IMR-90 (cell line): ENCODE measurements at regions not wholly inside any gene's neighbourhood (a gene's known extent, or its start where the extent isn't known, plus 50 kb on each side); places are given as distances from the start of the nearest gene placed in this dataset.

Experiments
- ATAC-seq: fragments of 200-7000 bp; cut with Tn5 transposase; 2 replicates; pipeline ENCODE4 v1.9.1; 2020; ENCODE audit warnings: low read depth, mild to moderate bottlenecking, moderate library complexity
- BruUV-seq: library from RNA; stranded (reverse); fragments of 400-500 nt; replicated peaks from 2 replicates; lab custom pipeline; 2021; lab: Mats Ljungman, UMichigan
- CTCF ChIA-PET: fragments of 300-600 bp; formaldehyde crosslinking; extraction: SDS; loops from one replicate; lab custom pipeline; 2021; ENCODE audit warnings: antibody characterized with exemption; lab: Yijun Ruan, JAX
- POLR2A ChIA-PET: fragments of 300-600 bp; sonication (Branson Sonifier 250); formaldehyde crosslinking; loops from one replicate; lab custom pipeline; 2022; ENCODE audit warnings: antibody characterized with exemption; ENCODE audit not compliant: unreplicated experiment; lab: Charles Lee
- DNase-seq: peaks from one replicate; pipeline ENCODE4 v3.0.0; 2013
- H2AFZ ChIP-seq: replicated peaks from 2 replicates; pipeline ENCODE3; 2013; ENCODE audit warnings: low read length, mild to moderate bottlenecking; ENCODE audit not compliant: poor library complexity
- H2AK5ac ChIP-seq: 2 replicates; pipeline ENCODE4 v1.6.1; 2013; ENCODE audit warnings: low read depth, low read length, inconsistent platforms
- H2AK9ac ChIP-seq: replicated peaks from 2 replicates; pipeline ENCODE3; 2013; ENCODE audit warnings: mild to moderate bottlenecking, low read depth, low read length, moderate library complexity; ENCODE audit not compliant: poor library complexity
- H2BK120ac ChIP-seq: 2 replicates; pipeline ENCODE4 v1.6.1; 2013; ENCODE audit warnings: low read depth, low read length, inconsistent platforms
- H2BK15ac ChIP-seq: 3 replicates; pipeline ENCODE4 v1.6.1; 2013; ENCODE audit warnings: low read depth, low read length, inconsistent platforms
- H2BK20ac ChIP-seq: 2 replicates; pipeline ENCODE4 v1.6.1; 2013; ENCODE audit warnings: low read depth, mild to moderate bottlenecking, inconsistent platforms, low read length, moderate library complexity
- H2BK5ac ChIP-seq: 2 replicates; pipeline ENCODE4 v1.6.1; 2013; ENCODE audit warnings: mild to moderate bottlenecking, low read depth, low read length, inconsistent platforms; ENCODE audit not compliant: poor library complexity, severe bottlenecking
- H3K14ac ChIP-seq: replicated peaks from 2 replicates; pipeline ENCODE4 v1.6.1; 2013; ENCODE audit warnings: low read depth, low read length, inconsistent platforms
- H3K18ac ChIP-seq: 2 replicates; pipeline ENCODE4 v1.6.1; 2013; ENCODE audit warnings: low read depth, low read length, control low read depth
- H3K23ac ChIP-seq: 2 replicates; pipeline ENCODE4 v1.6.1; 2013; ENCODE audit warnings: low read depth, low read length, inconsistent platforms
- H3K27ac ChIP-seq: 2 replicates; pipeline ENCODE4 v1.5.1; 2013; ENCODE audit warnings: mild to moderate bottlenecking, control low read depth, low read length; ENCODE audit not compliant: insufficient read depth
- H3K27me3 ChIP-seq: 2 replicates; pipeline ENCODE4 v1.6.1; 2013; ENCODE audit warnings: low read length; ENCODE audit not compliant: control insufficient read depth, insufficient read depth
- H3K36me3 ChIP-seq: 2 replicates; pipeline ENCODE4 v1.6.1; 2013; ENCODE audit warnings: low read length, mixed read lengths; ENCODE audit not compliant: control insufficient read depth, insufficient read depth
- H3K4ac ChIP-seq: 2 replicates; pipeline ENCODE4 v1.6.1; 2013; ENCODE audit warnings: low read depth, low read length, inconsistent platforms
- H3K4me1 ChIP-seq: 2 replicates; pipeline ENCODE4 v1.6.1; 2013; ENCODE audit warnings: low read length, mixed read lengths; ENCODE audit not compliant: control insufficient read depth, insufficient read depth
- H3K4me2 ChIP-seq: 2 replicates; pipeline ENCODE4 v1.6.1; 2013; ENCODE audit warnings: low read depth, mild to moderate bottlenecking, control low read depth, low read length, moderate library complexity
- H3K4me3 ChIP-seq: 2 replicates; pipeline ENCODE4 v1.5.1; 2013; ENCODE audit warnings: low read depth, mild to moderate bottlenecking, control low read depth, low read length, moderate library complexity; ENCODE audit not compliant: insufficient read depth
- H3K56ac ChIP-seq: 2 replicates; pipeline ENCODE4 v1.6.1; 2013; ENCODE audit warnings: low read length, inconsistent platforms; ENCODE audit not compliant: insufficient read depth; ENCODE audit errors: extremely low read depth
- H3K79me1 ChIP-seq, 2 experiments: 2 replicates each; pipeline ENCODE4 v1.6.1; 2013; ENCODE audit warnings: low read length in 2 of 2, inconsistent platforms in 1 of 2, low read depth in 1 of 2
- H3K9ac ChIP-seq: 2 replicates; pipeline ENCODE4 v1.6.1; 2013; ENCODE audit warnings: low read depth, low read length, control low read depth
- H3K9me1 ChIP-seq: 2 replicates; pipeline ENCODE4 v1.6.1; 2013; ENCODE audit warnings: low read length, inconsistent platforms; ENCODE audit not compliant: insufficient read depth
- H3K9me3 ChIP-seq: 2 replicates; pipeline ENCODE4 v1.6.1; 2013; ENCODE audit warnings: low read length; ENCODE audit not compliant: control insufficient read depth, insufficient read depth
- H4K20me1 ChIP-seq: 2 replicates; pipeline ENCODE4 v1.6.1; 2013; ENCODE audit warnings: low read length, inconsistent platforms; ENCODE audit not compliant: insufficient read depth
- H4K5ac ChIP-seq: 2 replicates; pipeline ENCODE4 v1.6.1; 2013; ENCODE audit warnings: mild to moderate bottlenecking, low read depth, low read length, control low read depth
- H4K8ac ChIP-seq, 2 experiments: 2 replicates each; pipeline ENCODE4 v1.6.1; 2013; ENCODE audit warnings: low read depth in 2 of 2, low read length in 2 of 2, control low read depth in 1 of 2, inconsistent platforms in 1 of 2
- H4K91ac ChIP-seq: 2 replicates; pipeline ENCODE4 v1.6.1; 2013; ENCODE audit warnings: low read depth, low read length, inconsistent platforms; ENCODE audit not compliant: insufficient read depth
- BHLHE40 ChIP-seq: fragments of 150-350 bp; IDR thresholded peaks from 2 replicates; pipeline ENCODE4 v1.6.1; 2016; ENCODE audit warnings: mild to moderate bottlenecking, low read depth, low read length
- CEBPB ChIP-seq: IDR thresholded peaks from 2 replicates; pipeline ENCODE4 v1.6.1; 2012; ENCODE audit warnings: low read depth, low read length, improper control_type of control experiment
- CHD1 ChIP-seq: IDR thresholded peaks from 2 replicates; pipeline ENCODE4 v1.6.1; 2012; ENCODE audit warnings: low read depth, low read length, improper control_type of control experiment
- FOS ChIP-seq: fragments of 150-350 bp; IDR thresholded peaks from 2 replicates; pipeline ENCODE4 v1.6.1; 2016; ENCODE audit warnings: low read depth, low read length
- MAFK ChIP-seq: IDR thresholded peaks from 2 replicates; pipeline ENCODE4 v1.6.1; 2012; ENCODE audit warnings: low read depth, low read length, improper control_type of control experiment
- MAZ ChIP-seq: IDR thresholded peaks from 2 replicates; pipeline ENCODE4 v1.6.1; 2012; ENCODE audit warnings: low read depth, mild to moderate bottlenecking, low read length, improper control_type of control experiment, moderate library complexity, borderline replicate concordance
- MXI1 ChIP-seq: IDR thresholded peaks from 2 replicates; pipeline ENCODE4 v1.6.1; 2012; ENCODE audit warnings: low read depth, mild to moderate bottlenecking, low read length, moderate library complexity, borderline replicate concordance
- NFE2L2 ChIP-seq: fragments of 150-350 bp; IDR thresholded peaks from 2 replicates; pipeline ENCODE4 v1.6.1; 2016; ENCODE audit warnings: low read depth, mild to moderate bottlenecking, low read length
- POLR2A ChIP-seq: IDR thresholded peaks from 2 replicates; pipeline ENCODE4 v1.6.1; 2012; ENCODE audit warnings: mild to moderate bottlenecking, low read depth, low read length
- RAD21 ChIP-seq: IDR thresholded peaks from 2 replicates; pipeline ENCODE4 v1.6.1; 2012; ENCODE audit warnings: low read length, improper control_type of control experiment
- RCOR1 ChIP-seq: IDR thresholded peaks from 2 replicates; pipeline ENCODE4 v1.6.1; 2012; ENCODE audit warnings: mild to moderate bottlenecking, low read length, improper control_type of control experiment; ENCODE audit not compliant: insufficient replicate concordance
- RFX5 ChIP-seq: IDR thresholded peaks from 2 replicates; pipeline ENCODE4 v1.8.0; 2012; ENCODE audit warnings: low read depth, mild to moderate bottlenecking, low read length, moderate library complexity
- SMC3 ChIP-seq: fragments of 150-350 bp; IDR thresholded peaks from 2 replicates; pipeline ENCODE4 v1.6.1; 2016; ENCODE audit warnings: low read depth, mild to moderate bottlenecking, antibody characterized with exemption, low read length, moderate library complexity
- WGBS, 2 experiments: methylation state at CpG; one replicate each; pipeline versions ENCODE4 v1.1.5 to v1.1.7; 2013; ENCODE audit warnings: missing lambda C conversion rate in 2 of 2; ENCODE audit not compliant: insufficient read length in 1 of 2; ENCODE audit errors: extremely low coverage in 2 of 2; 5-methylcytosine and 5-hydroxymethylcytosine counted together
- dilution Hi-C: fragments of 300-500 bp; cut with HindIII; formaldehyde crosslinking; loops from one replicate; pipeline ENCODE4 v1.14.3; 2018; ENCODE audit warnings: low sequenced_read_pairs; ENCODE audit not compliant: unreplicated experiment
- in situ Hi-C: fragments of 300-500 bp; cut with MboI; formaldehyde crosslinking; loops from 3 replicates; pipeline ENCODE4 v1.14.3; 2019; ENCODE audit warnings: low sequenced_read_pairs, inconsistent platforms, mixed read lengths
- intact Hi-C: fragments of 100-400 bp; cut with micrococcal nuclease; formaldehyde crosslinking; loops from 2 replicates; pipeline ENCODE4 v1.10.0; 2022
- TF ChIP-seq, protein P1 (sequence below): fragments of 150-350 bp; IDR thresholded peaks from 2 replicates; pipeline ENCODE4 v1.6.1; 2017; ENCODE audit warnings: mild to moderate bottlenecking, antibody characterized with exemption, low read length, low read depth
- TF ChIP-seq, protein P2 (sequence below): conservative IDR thresholded peaks from 2 replicates; pipeline ENCODE4 v1.5.1; 2012; ENCODE audit warnings: mild to moderate bottlenecking, low read depth, low read length, improper control_type of control experiment
- TF ChIP-seq, protein P3 (sequence below): fragments of 150-350 bp; IDR thresholded peaks from 2 replicates; pipeline ENCODE4 v1.6.1; 2016; ENCODE audit warnings: low read depth, mild to moderate bottlenecking, low read length, moderate library complexity, borderline replicate concordance

DNA sequence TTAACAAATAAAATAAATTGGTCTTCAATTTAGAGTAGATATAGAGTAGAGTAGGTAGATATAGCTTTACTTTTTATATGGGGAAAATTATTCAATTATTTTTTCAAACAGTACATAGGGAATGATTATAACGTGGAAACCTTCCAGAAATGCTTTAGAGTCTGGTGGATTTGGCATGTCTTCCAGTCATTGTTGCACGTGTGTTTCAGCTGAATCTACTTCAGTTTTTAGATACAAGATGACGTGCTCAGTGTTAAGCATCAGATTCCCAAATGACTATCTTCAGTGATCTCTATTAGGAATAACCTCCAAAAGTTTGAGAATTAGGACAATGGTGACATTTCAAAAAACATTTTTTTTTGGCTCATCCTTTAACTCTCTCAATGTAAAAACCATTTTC, 616.9 kb downstream of the ANKRD50 start:
- H3K4me3 ChIP-seq = no peak overlapping the region
- H3K14ac ChIP-seq = no peak overlapping the region
- H3K9me1 ChIP-seq = no peaks in the 10 kb centered on the region
- H3K79me1 ChIP-seq = no peaks in the 10 kb centered on the region
- no peak for ATAC-seq
- no peak overlapping the region for H3K56ac ChIP-seq
- no peaks in the 10 kb centered on the region for H3K9me3 ChIP-seq
- no peak overlapping the region for H2AK9ac ChIP-seq
- WGBS, 2 experiments = 71% methylated on average over 2 of the region's 3 CpGs; no CpG with 5 or more reads in 1 of the 2 experiments
- no peak overlapping the region for H2BK5ac ChIP-seq
- ChIA-PET CTCF (no interaction called here), POLR2A (no interaction called here)
- H2BK15ac ChIP-seq = no peak overlapping the region
- no peak overlapping the region for H4K5ac ChIP-seq
- BruUV-seq = no TSS peak
- H2AFZ ChIP-seq = no peak overlapping the region
- dilution Hi-C loops (no loop called here), intact Hi-C loops (no loop called here), in situ Hi-C loops (no loop called here)
- no peak overlapping the region for H4K8ac ChIP-seq
- no peak overlapping the region for H2AK5ac ChIP-seq
- no peak overlapping the region for H3K23ac ChIP-seq
- H3K4me2 ChIP-seq = no peak overlapping the region
- H3K27me3 ChIP-seq = no peaks in the 10 kb centered on the region
- H3K27ac ChIP-seq = no peak overlapping the region
- TF ChIP-seq CEBPB (no peak), FOS (no peak), POLR2A (no peak), SMC3 (no peak), MAZ (no peak), RFX5 (no peak), RCOR1 (no peak), MAFK (no peak), MXI1 (no peak), RAD21 (no peak), BHLHE40 (no peak), NFE2L2 (no peak), CHD1 (no peak)
- TF ChIP-seq, protein P1, sequence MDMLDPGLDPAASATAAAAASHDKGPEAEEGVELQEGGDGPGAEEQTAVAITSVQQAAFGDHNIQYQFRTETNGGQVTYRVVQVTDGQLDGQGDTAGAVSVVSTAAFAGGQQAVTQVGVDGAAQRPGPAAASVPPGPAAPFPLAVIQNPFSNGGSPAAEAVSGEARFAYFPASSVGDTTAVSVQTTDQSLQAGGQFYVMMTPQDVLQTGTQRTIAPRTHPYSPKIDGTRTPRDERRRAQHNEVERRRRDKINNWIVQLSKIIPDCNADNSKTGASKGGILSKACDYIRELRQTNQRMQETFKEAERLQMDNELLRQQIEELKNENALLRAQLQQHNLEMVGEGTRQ = no peak
- TF ChIP-seq, protein P2, sequence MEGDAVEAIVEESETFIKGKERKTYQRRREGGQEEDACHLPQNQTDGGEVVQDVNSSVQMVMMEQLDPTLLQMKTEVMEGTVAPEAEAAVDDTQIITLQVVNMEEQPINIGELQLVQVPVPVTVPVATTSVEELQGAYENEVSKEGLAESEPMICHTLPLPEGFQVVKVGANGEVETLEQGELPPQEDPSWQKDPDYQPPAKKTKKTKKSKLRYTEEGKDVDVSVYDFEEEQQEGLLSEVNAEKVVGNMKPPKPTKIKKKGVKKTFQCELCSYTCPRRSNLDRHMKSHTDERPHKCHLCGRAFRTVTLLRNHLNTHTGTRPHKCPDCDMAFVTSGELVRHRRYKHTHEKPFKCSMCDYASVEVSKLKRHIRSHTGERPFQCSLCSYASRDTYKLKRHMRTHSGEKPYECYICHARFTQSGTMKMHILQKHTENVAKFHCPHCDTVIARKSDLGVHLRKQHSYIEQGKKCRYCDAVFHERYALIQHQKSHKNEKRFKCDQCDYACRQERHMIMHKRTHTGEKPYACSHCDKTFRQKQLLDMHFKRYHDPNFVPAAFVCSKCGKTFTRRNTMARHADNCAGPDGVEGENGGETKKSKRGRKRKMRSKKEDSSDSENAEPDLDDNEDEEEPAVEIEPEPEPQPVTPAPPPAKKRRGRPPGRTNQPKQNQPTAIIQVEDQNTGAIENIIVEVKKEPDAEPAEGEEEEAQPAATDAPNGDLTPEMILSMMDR = no peak
- TF ChIP-seq, protein P3, sequence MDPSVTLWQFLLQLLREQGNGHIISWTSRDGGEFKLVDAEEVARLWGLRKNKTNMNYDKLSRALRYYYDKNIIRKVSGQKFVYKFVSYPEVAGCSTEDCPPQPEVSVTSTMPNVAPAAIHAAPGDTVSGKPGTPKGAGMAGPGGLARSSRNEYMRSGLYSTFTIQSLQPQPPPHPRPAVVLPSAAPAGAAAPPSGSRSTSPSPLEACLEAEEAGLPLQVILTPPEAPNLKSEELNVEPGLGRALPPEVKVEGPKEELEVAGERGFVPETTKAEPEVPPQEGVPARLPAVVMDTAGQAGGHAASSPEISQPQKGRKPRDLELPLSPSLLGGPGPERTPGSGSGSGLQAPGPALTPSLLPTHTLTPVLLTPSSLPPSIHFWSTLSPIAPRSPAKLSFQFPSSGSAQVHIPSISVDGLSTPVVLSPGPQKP = no peak
- no peak overlapping the region for H4K91ac ChIP-seq
- peak; percentile 18 for DNase-seq
- no peak overlapping the region for H3K18ac ChIP-seq
- H3K36me3 ChIP-seq = no peaks in the 10 kb centered on the region
- H4K20me1 ChIP-seq = no peaks in the 10 kb centered on the region
- H3K4me1 ChIP-seq = no peaks in the 10 kb centered on the region
- H2BK20ac ChIP-seq = no peak overlapping the region
- H3K4ac ChIP-seq = no peak overlapping the region
- no peak overlapping the region for H3K9ac ChIP-seq
- H2BK120ac ChIP-seq = no peak overlapping the region
